Gastroesophageal sphincter (tissue), 3 donors: ENCODE measurements at regions not wholly inside any gene's neighbourhood (a gene's known extent, or its start where the extent isn't known, plus 50 kb on each side); places are given as distances from the start of the nearest gene placed in this dataset.

ENCODE experiments used
- CTCF ChIP-seq, 4 experiments: fragments of 200-600 bp in 2 of 4; fragments of 450-650 bp in 2 of 4; sonication (generic) in 1 of 4; IDR thresholded peaks; one replicate each; pipeline ENCODE4 v1.5.1; 2017 to 2019; ENCODE audit warnings: antibody characterized with exemption in 4 of 4, mild to moderate bottlenecking in 2 of 4, moderate library complexity in 2 of 4
- EP300 ChIP-seq: sonication (generic); formaldehyde crosslinking; IDR thresholded peaks from one replicate; pipeline ENCODE4 v1.6.1; 2017; ENCODE audit warnings: antibody characterized with exemption, mild to moderate bottlenecking
- POLR2A ChIP-seq, 2 donors: fragments of 450-650 bp; IDR thresholded peaks; one replicate each; pipeline ENCODE4 v1.6.1; 2017; ENCODE audit warnings: antibody characterized with exemption in 2 of 2, mild to moderate bottlenecking in 2 of 2, moderate library complexity in 1 of 2
- POLR2AphosphoS5 ChIP-seq: sonication (generic); formaldehyde crosslinking; IDR thresholded peaks from one replicate; pipeline ENCODE4 v1.6.1; 2017; ENCODE audit warnings: antibody characterized with exemption

- no peak for TF ChIP-seq POLR2A (IDR thresholded peaks at IDR 0.05)
- TF ChIP-seq CTCF (IDR thresholded peaks at IDR 0.05): no peak
- TF ChIP-seq EP300: no peak
- no peak for TF ChIP-seq POLR2AphosphoS5
Measured at GRCh38 chr7:20542594-20542993, 72.9 kb upstream of the ABCB5 start.
